Ishikawa (cell line): ENCODE measurements at regions not wholly inside any gene's neighbourhood (a gene's known extent, or its start where the extent isn't known, plus 50 kb on each side); places are given as distances from the start of the nearest gene placed in this dataset.

ENCODE experiments used
- CREB1 ChIP-seq: IDR thresholded peaks from 2 replicates; pipeline ENCODE4 v1.6.1; 2012; ENCODE audit warnings: low read depth
- EP300 ChIP-seq: IDR thresholded peaks from 2 replicates; pipeline ENCODE4 v1.6.1; 2012; ENCODE audit warnings: borderline replicate concordance
- REST ChIP-seq: IDR thresholded peaks from 2 replicates; pipeline ENCODE4 v1.6.1; 2012; ENCODE audit warnings: low read depth, mild to moderate bottlenecking
- TAF1 ChIP-seq: IDR thresholded peaks from 2 replicates; pipeline ENCODE4 v1.6.1; 2012; ENCODE audit warnings: low read depth, mild to moderate bottlenecking
- YY1 ChIP-seq: IDR thresholded peaks from 2 replicates; pipeline ENCODE4 v1.6.1; 2012; ENCODE audit warnings: low read depth

DNA sequence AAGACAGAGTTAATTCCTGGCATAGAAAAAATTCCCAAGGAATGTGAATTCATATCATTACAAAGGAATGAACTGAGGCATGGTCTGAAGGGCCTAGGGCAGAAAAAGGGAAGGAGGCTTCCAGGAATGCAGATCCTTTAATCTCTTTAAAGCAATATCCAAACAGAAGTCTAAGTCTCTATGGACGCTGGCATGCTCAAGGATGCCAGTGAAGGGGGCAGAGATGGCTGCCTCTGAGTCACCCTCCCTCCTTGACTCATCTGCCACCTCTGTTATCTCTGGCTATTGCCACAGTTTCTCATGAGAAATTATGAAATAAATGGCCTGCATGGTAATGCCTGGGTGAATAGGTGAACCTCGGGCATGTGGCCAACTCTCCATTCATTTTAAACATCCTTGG is 96.3 kb upstream of the BCL6 start:
- TF ChIP-seq YY1 (no peak), REST (no peak), EP300 (no peak), CREB1 (no peak), TAF1 (no peak)
